ENCODE measurements at regions not wholly inside any gene's neighbourhood (a gene's known extent, or its start where the extent isn't known, plus 50 kb on each side); places are given as distances from the start of the nearest gene placed in this dataset.
A peak's percentile ranks its signal among the peaks of the same experiment; 100 is the strongest.

DNA sequence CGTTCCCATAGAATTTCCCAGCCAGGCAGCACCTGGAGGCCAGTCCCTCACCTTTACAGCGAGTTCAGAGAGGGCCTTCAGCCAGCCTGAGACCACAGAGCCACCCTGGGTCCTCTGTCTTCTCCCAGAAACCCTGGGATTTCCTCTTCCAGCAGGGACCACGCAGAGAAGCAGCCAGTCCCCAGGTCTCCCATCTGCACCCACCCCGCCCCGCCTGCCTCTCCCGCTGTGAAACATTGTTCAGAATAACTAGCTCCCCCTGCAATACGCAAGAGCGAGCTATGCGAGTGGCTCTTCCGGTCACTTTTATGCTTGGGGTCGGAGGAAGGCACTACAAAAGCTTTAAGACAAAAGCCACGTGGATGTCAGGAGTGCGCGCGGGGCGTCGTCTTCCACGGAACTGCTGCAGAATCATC, 77.8 kb downstream of the SERPINA3 start:
- Histone ChIP-seq H3K27me3 (peaks cover 0 to 6% of the 10 kb centered on the region in 2 donors), H3K4me3 (no peak overlapping the region), H3K36me3 (no peaks in the 10 kb centered on the region), H3K4me1 (peaks cover 0 to 7% (median 7%) of the 10 kb centered on the region in 4 donors), H3K27ac (no peak overlapping the region), H3K9me3 (no peaks in the 10 kb centered on the region)
- DNase-seq: no peak
- TF ChIP-seq, protein P1, sequence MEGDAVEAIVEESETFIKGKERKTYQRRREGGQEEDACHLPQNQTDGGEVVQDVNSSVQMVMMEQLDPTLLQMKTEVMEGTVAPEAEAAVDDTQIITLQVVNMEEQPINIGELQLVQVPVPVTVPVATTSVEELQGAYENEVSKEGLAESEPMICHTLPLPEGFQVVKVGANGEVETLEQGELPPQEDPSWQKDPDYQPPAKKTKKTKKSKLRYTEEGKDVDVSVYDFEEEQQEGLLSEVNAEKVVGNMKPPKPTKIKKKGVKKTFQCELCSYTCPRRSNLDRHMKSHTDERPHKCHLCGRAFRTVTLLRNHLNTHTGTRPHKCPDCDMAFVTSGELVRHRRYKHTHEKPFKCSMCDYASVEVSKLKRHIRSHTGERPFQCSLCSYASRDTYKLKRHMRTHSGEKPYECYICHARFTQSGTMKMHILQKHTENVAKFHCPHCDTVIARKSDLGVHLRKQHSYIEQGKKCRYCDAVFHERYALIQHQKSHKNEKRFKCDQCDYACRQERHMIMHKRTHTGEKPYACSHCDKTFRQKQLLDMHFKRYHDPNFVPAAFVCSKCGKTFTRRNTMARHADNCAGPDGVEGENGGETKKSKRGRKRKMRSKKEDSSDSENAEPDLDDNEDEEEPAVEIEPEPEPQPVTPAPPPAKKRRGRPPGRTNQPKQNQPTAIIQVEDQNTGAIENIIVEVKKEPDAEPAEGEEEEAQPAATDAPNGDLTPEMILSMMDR (IDR thresholded peaks at IDR 0.05): no peak
- intact Hi-C loops (cut with DNase I; ENCODE audit: low total_unique reads): loop anchor here (5.0 to 10.0 kb wide), 2 partner anchors 415 to 742 kb away; no protein-coding TSS in a partner anchor

DNA sequence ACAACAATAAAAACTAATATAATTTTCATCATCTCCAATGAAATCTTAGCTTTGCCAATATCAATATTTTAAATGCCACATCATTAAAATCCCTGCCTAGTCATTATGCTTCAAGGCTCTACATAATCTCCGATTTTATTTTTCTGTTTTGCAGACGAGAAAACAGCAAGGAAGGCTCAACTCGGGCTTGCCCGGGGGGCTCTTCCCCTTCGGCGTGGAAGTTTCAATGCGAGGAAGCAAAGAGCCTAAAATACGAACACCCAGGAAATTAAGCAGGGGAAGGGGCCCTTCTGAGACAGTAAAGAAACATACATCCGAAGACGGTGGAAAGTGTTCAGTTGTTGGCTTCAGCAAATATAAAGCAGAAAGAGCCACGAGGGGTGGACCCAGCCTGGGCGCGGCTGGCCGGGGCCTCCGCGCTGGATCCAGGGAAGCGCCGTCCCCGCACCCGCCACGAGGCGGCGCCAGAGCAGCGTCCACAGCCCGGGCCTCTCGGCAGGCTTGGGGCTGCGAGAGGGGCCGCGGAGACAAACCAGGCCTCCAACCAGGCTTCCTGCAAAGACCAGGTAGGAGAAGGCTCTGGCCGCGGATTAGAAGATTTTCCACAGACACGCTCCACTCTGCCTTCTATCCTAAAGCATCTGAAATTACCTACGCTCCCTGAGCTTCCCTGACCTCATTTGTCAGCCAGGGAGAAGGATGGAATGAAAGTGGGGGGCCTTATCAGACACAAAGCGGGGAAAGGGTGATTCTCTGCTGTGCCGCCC, 77.2 kb downstream of the SERPINA3 start:
- DNase-seq: peak; percentile 34 to 72
- TF ChIP-seq, protein P1 (IDR thresholded peaks at IDR 0.05): peak; percentile 92 to 97
- H3K27me3 ChIP-seq: peaks cover 0 to 8% of the 10 kb centered on the region in 2 donors

DNA sequence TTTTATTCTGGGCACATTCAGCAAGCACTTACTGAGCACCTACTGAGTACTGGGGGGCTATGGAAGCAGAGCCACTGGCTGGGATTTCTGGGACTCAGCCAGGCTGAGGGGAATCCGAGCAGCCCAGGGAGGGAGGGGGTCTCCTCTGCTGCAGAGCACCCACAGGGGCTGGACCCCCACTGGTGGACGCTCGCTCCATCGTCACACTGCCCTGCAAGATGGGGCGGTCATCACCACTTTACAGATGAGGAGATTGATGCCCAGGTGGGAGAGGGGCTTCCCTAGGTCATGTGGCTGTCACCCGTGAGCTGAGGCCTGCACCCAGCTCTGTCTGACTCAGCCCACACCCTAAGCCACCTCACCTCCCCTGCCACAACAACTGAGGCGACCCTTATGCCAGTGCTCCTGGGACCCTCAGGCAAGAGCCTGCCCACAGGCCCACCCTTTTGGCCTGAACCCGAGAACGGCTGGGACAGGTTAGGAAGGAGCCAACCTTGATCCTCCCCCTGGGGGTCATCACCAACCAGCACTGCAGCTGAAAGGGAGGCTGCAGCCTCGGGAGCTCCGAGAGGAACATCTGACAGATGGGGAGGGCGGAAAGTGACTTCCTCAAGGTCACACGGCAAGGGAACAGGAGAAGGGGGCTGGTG, 74.4 kb downstream of the SERPINA3 start:
- DNase-seq: peak in 1 of 2 donors; percentile 60
- peaks cover 0 to 7% (median 7%) of the 10 kb centered on the region in 4 donors for H3K4me1 ChIP-seq
- TF ChIP-seq, protein P1 (IDR thresholded peaks at IDR 0.05): no peak
- H3K27me3 ChIP-seq: peaks cover 0 to 14% of the 10 kb centered on the region in 2 donors
- H3K9me3 ChIP-seq: no peaks in the 10 kb centered on the region
- intact Hi-C loops (cut with DNase I; ENCODE audit: low total_unique reads): loop anchor here (5.0 to 10.0 kb wide), 2 partner anchors 418 to 746 kb away; no protein-coding TSS in a partner anchor
- no peak overlapping the region for H3K27ac ChIP-seq
- H3K4me3 ChIP-seq: no peak overlapping the region
- H3K36me3 ChIP-seq: no peaks in the 10 kb centered on the region

More for the DNA sequence above, 77.2 kb downstream of the SERPINA3 start:
- intact Hi-C loops (cut with DNase I; ENCODE audit: low total_unique reads): loop anchor here (5.0 to 10.0 kb wide), 2 partner anchors 415 to 743 kb away; no protein-coding TSS in a partner anchor
- Histone ChIP-seq H3K36me3 (no peaks in the 10 kb centered on the region), H3K27ac (no peak overlapping the region), H3K9me3 (no peaks in the 10 kb centered on the region), H3K4me1 (peaks cover 0 to 7% (median 7%) of the 10 kb centered on the region in 4 donors), H3K4me3 (no peak overlapping the region)

DNA sequence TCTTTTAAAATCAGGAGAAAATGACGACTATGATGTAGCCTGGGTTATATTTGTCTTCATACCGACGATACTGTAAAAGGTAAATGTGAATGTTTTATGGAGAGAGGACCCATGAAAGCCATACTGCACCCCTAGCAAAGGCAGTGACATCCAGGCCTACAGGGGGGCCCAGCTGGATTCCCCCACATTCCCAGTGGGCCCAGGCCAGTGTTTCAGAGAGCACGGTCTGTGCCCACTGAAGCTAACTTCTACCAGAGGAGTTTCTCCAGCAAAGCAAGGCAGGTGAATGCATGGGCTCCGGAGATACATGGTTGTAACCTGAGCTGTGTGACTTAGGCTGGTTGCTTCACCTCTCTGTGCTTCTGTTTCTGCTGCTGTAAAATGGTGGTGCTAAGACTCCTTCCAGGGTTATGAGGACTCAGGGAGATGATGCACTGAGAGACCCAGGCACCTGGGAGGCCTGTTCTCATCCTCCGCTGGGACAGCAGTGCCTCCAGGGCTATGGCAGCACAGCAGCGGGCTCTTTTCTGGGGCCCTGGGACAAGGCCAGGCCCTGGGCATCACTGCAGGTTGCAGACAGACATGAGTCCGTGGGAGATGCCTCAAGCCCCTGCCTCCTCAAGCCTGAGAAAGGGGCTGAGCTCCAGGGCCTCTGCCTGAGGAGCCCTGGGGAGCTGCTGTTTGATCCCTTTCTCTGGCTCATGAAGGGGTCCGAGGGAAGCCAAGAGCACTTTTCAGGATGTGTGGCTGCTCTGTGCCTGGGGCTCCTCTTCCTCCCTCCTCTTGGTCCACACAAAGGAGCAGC, 73.7 kb downstream of the SERPINA3 start:
- intact Hi-C loops (cut with DNase I; ENCODE audit: low total_unique reads): loop anchor here (5.0 to 10.0 kb wide), 2 partner anchors 419 to 746 kb away; no protein-coding TSS in a partner anchor
- TF ChIP-seq, protein P1 (IDR thresholded peaks at IDR 0.05): no peak
- Histone ChIP-seq H3K9me3 (no peaks in the 10 kb centered on the region), H3K27me3 (peaks cover 0 to 15% of the 10 kb centered on the region in 2 donors), H3K27ac (no peak overlapping the region), H3K4me1 (peaks cover 0 to 7% (median 7%) of the 10 kb centered on the region in 4 donors), H3K36me3 (no peaks in the 10 kb centered on the region), H3K4me3 (no peak overlapping the region)
- peak in 1 of 2 donors; percentile 37 for DNase-seq

DNA sequence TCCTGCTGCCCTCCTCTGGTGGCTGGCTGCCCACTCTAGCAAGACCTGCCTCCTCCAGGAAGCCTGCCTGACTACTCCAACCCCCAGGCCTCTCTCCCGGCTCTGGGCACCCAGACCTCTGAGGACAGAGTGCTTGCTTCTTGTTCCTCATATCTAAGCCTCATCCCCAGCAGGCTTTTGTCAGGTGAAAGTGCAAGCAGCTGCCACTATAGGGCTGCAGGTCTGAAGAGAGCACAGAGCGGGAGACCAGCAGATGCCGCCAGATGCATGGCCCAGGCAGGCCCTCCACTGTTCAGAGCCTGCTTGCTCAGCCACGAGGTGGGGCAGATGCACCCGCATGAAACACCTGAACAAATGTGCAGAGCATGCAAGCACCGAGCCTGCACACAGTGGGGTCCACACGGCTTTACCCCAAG, 73.0 kb downstream of the SERPINA3 start:
- peaks cover 0 to 15% of the 10 kb centered on the region in 2 donors for H3K27me3 ChIP-seq
- intact Hi-C loops (cut with DNase I; ENCODE audit: low total_unique reads): loop anchor here (5.0 to 10.0 kb wide), 2 partner anchors 420 to 747 kb away; no protein-coding TSS in a partner anchor

More for the DNA sequence above, 73.0 kb downstream of the SERPINA3 start:
- peak in 1 of 2 donors; percentile 46 for DNase-seq
- Histone ChIP-seq H3K36me3 (no peaks in the 10 kb centered on the region), H3K4me1 (peaks cover 0 to 7% (median 7%) of the 10 kb centered on the region in 4 donors), H3K4me3 (no peak overlapping the region), H3K9me3 (no peaks in the 10 kb centered on the region), H3K27ac (no peak overlapping the region)
- TF ChIP-seq, protein P1 (IDR thresholded peaks at IDR 0.05): no peak

All from tibial artery (tissue), 4 donors.